PC-3 (cell line): ENCODE measurements at regions not wholly inside any gene's neighbourhood (a gene's known extent, or its start where the extent isn't known, plus 50 kb on each side); places are given as distances from the start of the nearest gene placed in this dataset.

Experiments used
- ATAC-seq: fragments of 200-7000 bp; cut with Tn5 transposase; 2 replicates; pipeline ENCODE4 v1.9.1; 2020; ENCODE audit warnings: mild to moderate bottlenecking, moderate library complexity
- BruUV-seq: library from RNA; stranded (reverse); fragments of 400-500 nt; replicated peaks from 2 replicates; lab custom pipeline; 2021; lab: Mats Ljungman, UMichigan
- CTCF ChIA-PET: fragments of 300-600 bp; sonication (Branson Sonifier 250); formaldehyde crosslinking; loops from one replicate; lab custom pipeline; 2022; ENCODE audit warnings: antibody characterized with exemption; lab: Charles Lee
- POLR2A ChIA-PET: fragments of 300-600 bp; sonication (Branson Sonifier 250); formaldehyde crosslinking; loops from one replicate; lab custom pipeline; 2022; ENCODE audit warnings: antibody characterized with exemption; ENCODE audit not compliant: unreplicated experiment; lab: Charles Lee
- DNase-seq: peaks from one replicate; pipeline ENCODE4 v3.0.0-alpha.2; 2015
- H2AFZ ChIP-seq: fragments of 300-600 bp; sonication (generic); 2 replicates; pipeline ENCODE4 v1.6.0; 2016; ENCODE audit warnings: antibody characterized with exemption, low read length
- H3F3A ChIP-seq: fragments of 300-600 bp; sonication (generic); one replicate; pipeline ENCODE4 v1.6.0; 2017; ENCODE audit warnings: antibody characterized with exemption, low read length, control low read depth, mild to moderate bottlenecking; ENCODE audit not compliant: unreplicated experiment
- H3K27ac ChIP-seq: fragments of 300-600 bp; sonication (generic); 2 replicates; pipeline ENCODE4 v1.5.1; 2016; ENCODE audit warnings: mild to moderate bottlenecking, low read length
- H3K27me3 ChIP-seq: fragments of 300-600 bp; sonication (generic); 2 replicates; pipeline ENCODE4 v1.6.1; 2016; ENCODE audit warnings: low read length, mixed read lengths
- H3K36me3 ChIP-seq: fragments of 300-600 bp; sonication (generic); 2 replicates; pipeline ENCODE4 v1.6.1; 2016; ENCODE audit warnings: low read depth, mixed run types, low read length, mixed read lengths
- H3K4me1 ChIP-seq: fragments of 300-600 bp; sonication (generic); 2 replicates; pipeline ENCODE4 v1.5.1; 2016; ENCODE audit warnings: low read length; ENCODE audit not compliant: insufficient read depth
- H3K4me2 ChIP-seq: fragments of 300-600 bp; sonication (generic); 2 replicates; pipeline ENCODE4 v1.6.0; 2016; ENCODE audit warnings: low read length
- H3K4me3 ChIP-seq: fragments of 300-600 bp; sonication (generic); 2 replicates; pipeline ENCODE4 v1.5.1; 2016; ENCODE audit warnings: mild to moderate bottlenecking, low read length, mixed read lengths
- H3K79me2 ChIP-seq: fragments of 300-600 bp; sonication (generic); 2 replicates; pipeline ENCODE4 v1.6.1; 2017; ENCODE audit warnings: low read length, mixed read lengths
- H3K9ac ChIP-seq: fragments of 300-600 bp; sonication (generic); 2 replicates; pipeline ENCODE4 v1.6.0; 2016; ENCODE audit warnings: mild to moderate bottlenecking, low read length
- H3K9me2 ChIP-seq: fragments of 300-600 bp; sonication (generic); replicated peaks from 2 replicates; pipeline ENCODE4 v1.6.1; 2016; ENCODE audit warnings: mixed run types, low read length, mixed read lengths
- H3K9me3 ChIP-seq: fragments of 300-600 bp; sonication (generic); 2 replicates; pipeline ENCODE4 v1.6.1; 2016; ENCODE audit warnings: low read length, mixed read lengths
- H4K20me1 ChIP-seq: fragments of 300-600 bp; sonication (generic); 2 replicates; pipeline ENCODE4 v1.6.1; 2016; ENCODE audit warnings: low read length, mixed read lengths
- CTCF ChIP-seq: fragments of 300-600 bp; sonication (generic); conservative IDR thresholded peaks from 2 replicates; pipeline ENCODE4 v1.5.1; 2017; ENCODE audit warnings: antibody characterized with exemption, low read depth, mild to moderate bottlenecking, low read length
- EZH2 ChIP-seq: fragments of 300-600 bp; sonication (generic); IDR thresholded peaks from one replicate; pipeline ENCODE4 v1.6.1; 2017; ENCODE audit warnings: antibody characterized with exemption, mild to moderate bottlenecking, low read length; ENCODE audit not compliant: unreplicated experiment
- EZH2phosphoT487 ChIP-seq: fragments of 300-600 bp; sonication (generic); IDR thresholded peaks from 2 replicates; pipeline ENCODE4 v1.6.1; 2018; ENCODE audit warnings: mild to moderate bottlenecking, antibody characterized with exemption, low read length, borderline replicate concordance
- intact Hi-C: fragments of 100-400 bp; cut with micrococcal nuclease; formaldehyde crosslinking; loops from 2 replicates; pipeline ENCODE4 v1.9.0; 2023

- peak overlapping the region; percentile 7; the same call in 1 of the 2 replicates for H2AFZ ChIP-seq
- intact Hi-C loops = no loop called here
- no peaks in the 10 kb centered on the region for H3K79me2 ChIP-seq
- H3F3A ChIP-seq = no peaks in the 10 kb centered on the region
- ChIA-PET POLR2A (interaction anchor here (0.5 kb wide), 1 partner anchor 289 kb away, joined by 3 read pairs; no protein-coding TSS in a partner anchor), CTCF (interaction anchor here (0.9 kb wide), 1 partner anchor 11 kb away, joined by 5 read pairs; no protein-coding TSS in a partner anchor)
- no TSS peak for BruUV-seq
- no peak for TF ChIP-seq EZH2phosphoT487
- no peak for TF ChIP-seq CTCF
- no peak for TF ChIP-seq EZH2
- H3K9me2 ChIP-seq = no peaks in the 10 kb centered on the region
- no peaks in the 10 kb centered on the region for H3K27me3 ChIP-seq
- H3K4me3 ChIP-seq = peak overlapping the region; percentile 13
- H3K4me2 ChIP-seq = peak overlapping the region; percentile 60
- ATAC-seq (peak; percentile 94), DNase-seq (peak; percentile 96)
- no peak overlapping the region for H3K9ac ChIP-seq
- H3K9me3 ChIP-seq = no peaks in the 10 kb centered on the region
- no peaks in the 10 kb centered on the region for H3K36me3 ChIP-seq
- H4K20me1 ChIP-seq = no peaks in the 10 kb centered on the region
- peak overlapping the region; percentile 29 for H3K27ac ChIP-seq
- peaks cover 21% of the 10 kb centered on the region for H3K4me1 ChIP-seq
Observed at GRCh38 chr5:86979811-86980411, 287.8 kb upstream of the RASA1 start.

- ChIA-PET POLR2A (no interaction called here), CTCF (no interaction called here)
- Histone ChIP-seq H3K27me3 (no peaks in the 10 kb centered on the region), H3K9me2 (no peaks in the 10 kb centered on the region), H3K4me2 (no peak overlapping the region), H3K9me3 (no peaks in the 10 kb centered on the region), H2AFZ (no peak overlapping the region; the same call in 1 of the 2 replicates), H3K4me3 (no peak overlapping the region), H4K20me1 (no peaks in the 10 kb centered on the region), H3K4me1 (peaks cover 21% of the 10 kb centered on the region), H3F3A (no peaks in the 10 kb centered on the region), H3K79me2 (no peaks in the 10 kb centered on the region), H3K9ac (no peak overlapping the region), H3K36me3 (no peaks in the 10 kb centered on the region), H3K27ac (no peak overlapping the region)
- peak; percentile 44 for DNase-seq
- ATAC-seq = no peak
- intact Hi-C loops = no loop called here
- TF ChIP-seq CTCF (no peak), EZH2phosphoT487 (no peak), EZH2 (no peak)
- no TSS peak for BruUV-seq
Observed at GRCh38 chr5:86981898-86982297, 285.8 kb upstream of the RASA1 start.

DNA sequence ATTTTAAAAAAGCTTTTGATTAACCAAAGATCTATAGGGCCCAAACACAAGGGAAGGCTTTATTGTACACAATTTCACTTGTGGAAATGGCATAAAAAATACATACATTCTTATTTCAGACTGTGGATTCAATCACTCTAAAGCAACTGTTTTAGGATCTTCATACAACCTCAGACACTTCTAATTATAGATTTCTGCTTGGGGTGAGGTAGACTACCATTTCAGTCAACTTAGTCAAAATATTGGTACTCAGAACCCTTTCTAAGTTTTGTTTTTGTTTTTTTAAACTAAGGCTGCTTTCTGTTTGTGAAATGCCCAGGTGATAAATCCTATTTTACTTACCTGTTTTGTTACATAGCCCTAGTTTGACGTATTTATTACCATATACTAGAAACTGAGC, 284.5 kb upstream of the RASA1 start:
- no peak overlapping the region for H2AFZ ChIP-seq
- no peak overlapping the region for H3K27ac ChIP-seq
- no peaks in the 10 kb centered on the region for H3K27me3 ChIP-seq
- BruUV-seq = no TSS peak
- H3K4me1 ChIP-seq = peaks cover 21% of the 10 kb centered on the region
- H3K79me2 ChIP-seq = no peaks in the 10 kb centered on the region
- ChIA-PET CTCF (interaction anchor here (0.7 kb wide), 1 partner anchor 86 kb away, joined by 3 read pairs; no protein-coding TSS in a partner anchor), POLR2A (no interaction called here)
- H3K9me3 ChIP-seq = no peaks in the 10 kb centered on the region
- H3K36me3 ChIP-seq = no peaks in the 10 kb centered on the region
- intact Hi-C loops = no loop called here
- no peaks in the 10 kb centered on the region for H3K9me2 ChIP-seq
- no peak overlapping the region for H3K4me2 ChIP-seq
- H3F3A ChIP-seq = no peaks in the 10 kb centered on the region
- no peaks in the 10 kb centered on the region for H4K20me1 ChIP-seq
- DNase-seq (no peak), ATAC-seq (no peak)
- no peak overlapping the region for H3K4me3 ChIP-seq
- TF ChIP-seq EZH2 = no peak
- TF ChIP-seq EZH2phosphoT487 = no peak
- no peak for TF ChIP-seq CTCF
- H3K9ac ChIP-seq = no peak overlapping the region
